22Rv1 (cell line): ENCODE measurements at regions not wholly inside any gene's neighbourhood (a gene's known extent, or its start where the extent isn't known, plus 50 kb on each side); places are given as distances from the start of the nearest gene placed in this dataset.

ENCODE experiments used
- CTCF ChIP-seq: fragments of 450-650 bp; IDR thresholded peaks from 2 replicates; pipeline ENCODE4 v1.5.1; 2017; ENCODE audit warnings: mild to moderate bottlenecking
- ZFX ChIP-seq: fragments of 450-650 bp; IDR thresholded peaks from 2 replicates; pipeline ENCODE4 v1.6.1; 2017; ENCODE audit warnings: antibody characterized with exemption, borderline replicate concordance

DNA sequence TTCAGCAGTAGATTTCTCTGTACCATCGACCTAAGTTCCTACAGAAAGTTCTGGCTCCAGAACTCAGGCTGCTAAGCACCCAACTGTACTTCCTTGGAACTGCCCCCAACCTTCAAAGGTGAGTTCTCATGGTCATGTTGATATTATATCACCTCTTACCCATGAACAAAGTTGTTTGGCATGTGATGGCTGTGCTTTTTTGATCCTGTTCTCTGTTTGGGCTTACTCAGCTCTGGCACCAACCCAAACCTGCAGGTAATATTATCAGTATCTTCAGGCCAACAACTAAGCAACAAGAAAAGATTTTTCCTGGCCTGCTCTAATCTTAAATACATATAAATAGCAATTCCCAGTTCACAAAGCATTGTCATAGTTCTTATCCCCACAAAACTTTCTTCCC, 318.7 kb upstream of the LMCD1 start:
- TF ChIP-seq CTCF = no peak
- TF ChIP-seq ZFX = no peak
